GM23338 (cell line): ENCODE measurements at regions not wholly inside any gene's neighbourhood (a gene's known extent, or its start where the extent isn't known, plus 50 kb on each side); places are given as distances from the start of the nearest gene placed in this dataset.

ENCODE experiments used
- ATAC-seq: fragments of 200-7000 bp; cut with Tn5 transposase; 3 replicates; pipeline ENCODE4 v1.9.1; 2020
- DNase-seq: peaks from one replicate; pipeline ENCODE4 v3.0.0-alpha.2; 2015; ENCODE audit warnings: low spot score
- H2AFZ ChIP-seq: fragments of 200-600 bp; sonication (generic); 2 replicates; pipeline ENCODE4 v1.8.0; 2016; ENCODE audit warnings: antibody characterized with exemption, mild to moderate bottlenecking, moderate library complexity
- H3F3A ChIP-seq: fragments of 200-600 bp; sonication (generic); replicated peaks from 2 replicates; pipeline ENCODE4 v1.8.0; 2017; ENCODE audit warnings: antibody characterized with exemption, mixed run types, low read depth
- H3K27ac ChIP-seq: fragments of 200-600 bp; sonication (generic); 2 replicates; pipeline ENCODE4 v1.6.1; 2016; ENCODE audit warnings: low read depth
- H3K27me3 ChIP-seq: fragments of 200-600 bp; sonication (generic); 2 replicates; pipeline ENCODE4 v1.8.0; 2016; ENCODE audit warnings: mild to moderate bottlenecking, mixed run types, moderate library complexity; ENCODE audit not compliant: insufficient read depth
- H3K36me3 ChIP-seq: fragments of 200-600 bp; sonication (generic); 2 replicates; pipeline ENCODE4 v1.8.0; 2016; ENCODE audit warnings: mild to moderate bottlenecking; ENCODE audit not compliant: insufficient read depth
- H3K4me1 ChIP-seq: fragments of 200-600 bp; sonication (generic); 2 replicates; pipeline ENCODE4 v1.8.0; 2016; ENCODE audit warnings: mild to moderate bottlenecking, moderate library complexity; ENCODE audit not compliant: insufficient read depth
- H3K4me2 ChIP-seq: fragments of 200-600 bp; sonication (generic); 2 replicates; pipeline ENCODE4 v1.7.1; 2017; ENCODE audit warnings: mixed run types
- H3K4me3 ChIP-seq: fragments of 200-600 bp; sonication (generic); 2 replicates; pipeline ENCODE4 v1.6.1; 2016; ENCODE audit warnings: mixed run types
- H3K79me2 ChIP-seq: fragments of 200-600 bp; sonication (generic); replicated peaks from 2 replicates; pipeline ENCODE4 v1.8.0; 2017; ENCODE audit warnings: mild to moderate bottlenecking; ENCODE audit not compliant: insufficient read depth
- H3K9me2 ChIP-seq: fragments of 200-600 bp; sonication (generic); 2 replicates; pipeline ENCODE4 v1.8.0; 2017; ENCODE audit not compliant: insufficient read depth
- H4K20me1 ChIP-seq: fragments of 200-600 bp; sonication (generic); replicated peaks from 2 replicates; pipeline ENCODE4 v1.8.0; 2017; ENCODE audit warnings: mild to moderate bottlenecking; ENCODE audit not compliant: insufficient read depth
- H3K27ac Mint-ChIP-seq: 2 replicates; pipeline ENCODE4 v1.8.0; 2020; ENCODE audit warnings: inconsistent platforms, mild to moderate bottlenecking, moderate library complexity, mixed read lengths
- H3K27me3 Mint-ChIP-seq: 3 replicates; pipeline ENCODE4 v1.8.0; 2022; ENCODE audit warnings: low read depth, mild to moderate bottlenecking, moderate library complexity, mixed read lengths, inconsistent platforms; ENCODE audit not compliant: insufficient read depth, poor library complexity
- H3K36me3 Mint-ChIP-seq: 3 replicates; pipeline ENCODE4 v1.8.0; 2021; ENCODE audit warnings: low read depth, mild to moderate bottlenecking, inconsistent platforms, moderate library complexity, mixed read lengths
- H3K4me1 Mint-ChIP-seq: 3 replicates; pipeline ENCODE4 v1.8.0; 2020; ENCODE audit warnings: mild to moderate bottlenecking, inconsistent platforms, mixed read lengths
- H3K4me3 Mint-ChIP-seq: 3 replicates; pipeline ENCODE4 v1.8.0; 2021; ENCODE audit warnings: moderate library complexity, mild to moderate bottlenecking, inconsistent platforms, mixed read lengths
- H3K9me3 Mint-ChIP-seq: 3 replicates; pipeline ENCODE4 v1.8.0; 2020; ENCODE audit warnings: moderate library complexity, mild to moderate bottlenecking, inconsistent platforms, mixed read lengths
- EZH2 ChIP-seq: fragments of 200-600 bp; sonication (generic); IDR thresholded peaks from one replicate; pipeline ENCODE4 v1.8.0; 2017; ENCODE audit warnings: antibody characterized with exemption, mild to moderate bottlenecking, low read depth; ENCODE audit not compliant: unreplicated experiment
- JUNB ChIP-seq: IDR thresholded peaks from one replicate; pipeline ENCODE4 v1.6.1; 2016; ENCODE audit warnings: antibody characterized with exemption; ENCODE audit not compliant: unreplicated experiment
- NANOG ChIP-seq: IDR thresholded peaks from 2 replicates; pipeline ENCODE4 v1.6.1; 2016; ENCODE audit warnings: antibody characterized with exemption, borderline replicate concordance
- POLR2AphosphoS5 ChIP-seq: IDR thresholded peaks from 2 replicates; pipeline ENCODE4 v1.6.1; 2016; ENCODE audit warnings: antibody characterized with exemption, low read depth
- ZNF114 ChIP-seq: fragments of 250-450 bp; sonication (Bioruptor Pico); IDR thresholded peaks from 2 replicates; pipeline ENCODE4 v1.5.0; 2020; ENCODE audit warnings: mild to moderate bottlenecking, moderate library complexity
- ZNF331 ChIP-seq: fragments of 250-450 bp; sonication (Bioruptor Pico); IDR thresholded peaks from 2 replicates; pipeline ENCODE4 v1.5.0; 2020; ENCODE audit warnings: low read depth, mild to moderate bottlenecking, moderate library complexity
- TF ChIP-seq, protein P1 (sequence below): fragments of 250-450 bp; sonication (Bioruptor Pico); IDR thresholded peaks from 2 replicates; pipeline ENCODE4 v1.5.0; 2020; ENCODE audit warnings: mild to moderate bottlenecking, moderate library complexity

DNA sequence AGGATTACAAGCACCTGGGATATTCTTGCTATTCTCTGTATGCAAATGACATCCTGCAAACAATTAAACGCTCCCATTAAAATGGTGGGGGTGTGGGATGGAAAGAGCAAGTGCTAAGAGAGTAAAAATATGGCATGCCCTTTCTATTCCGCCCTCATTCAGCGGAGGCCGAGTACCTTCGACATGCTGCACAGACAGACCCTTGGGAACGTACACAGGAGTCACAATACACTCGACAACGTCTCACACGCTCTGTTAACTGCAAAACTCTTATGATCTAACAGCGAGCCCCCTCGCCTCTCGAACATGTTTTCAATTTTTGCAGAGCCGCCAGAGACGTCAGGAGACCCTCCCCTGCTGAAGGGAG is 322.2 kb downstream of the CEMIP2 start:
- Histone ChIP-seq H3K4me1 (peaks cover 51% of the 10 kb centered on the region), H3K27ac (no peak overlapping the region), H3K27me3 (no peaks in the 10 kb centered on the region), H3K36me3 (peaks cover 1% of the 10 kb centered on the region; the same call in 1 of the 2 replicates), H3K9me2 (no peaks in the 10 kb centered on the region), H4K20me1 (no peaks in the 10 kb centered on the region), H2AFZ (peak overlapping the region; percentile 60; the same call in 1 of the 2 replicates), H3K4me3 (peak overlapping the region; percentile 66), H3K4me2 (peak overlapping the region; percentile 86), H3F3A (peaks cover 4% of the 10 kb centered on the region; the same call in 1 of the 2 replicates), H3K79me2 (0 out of 2 replicates have a peak, but pooled peaks cover 3% of the 10 kb centered on the region)
- Mint-ChIP-seq H3K4me1 (peaks cover 36% of the 10 kb centered on the region), H3K27ac (no peak overlapping the region), H3K36me3 (no peaks in the 10 kb centered on the region; the same call in 2 of the 3 replicates), H3K27me3 (peaks cover 6% of the 10 kb centered on the region), H3K9me3 (peaks cover 3% of the 10 kb centered on the region), H3K4me3 (peak overlapping the region; percentile 86)
- no peak for TF ChIP-seq JUNB
- no peak for TF ChIP-seq POLR2AphosphoS5
- TF ChIP-seq, protein P1, sequence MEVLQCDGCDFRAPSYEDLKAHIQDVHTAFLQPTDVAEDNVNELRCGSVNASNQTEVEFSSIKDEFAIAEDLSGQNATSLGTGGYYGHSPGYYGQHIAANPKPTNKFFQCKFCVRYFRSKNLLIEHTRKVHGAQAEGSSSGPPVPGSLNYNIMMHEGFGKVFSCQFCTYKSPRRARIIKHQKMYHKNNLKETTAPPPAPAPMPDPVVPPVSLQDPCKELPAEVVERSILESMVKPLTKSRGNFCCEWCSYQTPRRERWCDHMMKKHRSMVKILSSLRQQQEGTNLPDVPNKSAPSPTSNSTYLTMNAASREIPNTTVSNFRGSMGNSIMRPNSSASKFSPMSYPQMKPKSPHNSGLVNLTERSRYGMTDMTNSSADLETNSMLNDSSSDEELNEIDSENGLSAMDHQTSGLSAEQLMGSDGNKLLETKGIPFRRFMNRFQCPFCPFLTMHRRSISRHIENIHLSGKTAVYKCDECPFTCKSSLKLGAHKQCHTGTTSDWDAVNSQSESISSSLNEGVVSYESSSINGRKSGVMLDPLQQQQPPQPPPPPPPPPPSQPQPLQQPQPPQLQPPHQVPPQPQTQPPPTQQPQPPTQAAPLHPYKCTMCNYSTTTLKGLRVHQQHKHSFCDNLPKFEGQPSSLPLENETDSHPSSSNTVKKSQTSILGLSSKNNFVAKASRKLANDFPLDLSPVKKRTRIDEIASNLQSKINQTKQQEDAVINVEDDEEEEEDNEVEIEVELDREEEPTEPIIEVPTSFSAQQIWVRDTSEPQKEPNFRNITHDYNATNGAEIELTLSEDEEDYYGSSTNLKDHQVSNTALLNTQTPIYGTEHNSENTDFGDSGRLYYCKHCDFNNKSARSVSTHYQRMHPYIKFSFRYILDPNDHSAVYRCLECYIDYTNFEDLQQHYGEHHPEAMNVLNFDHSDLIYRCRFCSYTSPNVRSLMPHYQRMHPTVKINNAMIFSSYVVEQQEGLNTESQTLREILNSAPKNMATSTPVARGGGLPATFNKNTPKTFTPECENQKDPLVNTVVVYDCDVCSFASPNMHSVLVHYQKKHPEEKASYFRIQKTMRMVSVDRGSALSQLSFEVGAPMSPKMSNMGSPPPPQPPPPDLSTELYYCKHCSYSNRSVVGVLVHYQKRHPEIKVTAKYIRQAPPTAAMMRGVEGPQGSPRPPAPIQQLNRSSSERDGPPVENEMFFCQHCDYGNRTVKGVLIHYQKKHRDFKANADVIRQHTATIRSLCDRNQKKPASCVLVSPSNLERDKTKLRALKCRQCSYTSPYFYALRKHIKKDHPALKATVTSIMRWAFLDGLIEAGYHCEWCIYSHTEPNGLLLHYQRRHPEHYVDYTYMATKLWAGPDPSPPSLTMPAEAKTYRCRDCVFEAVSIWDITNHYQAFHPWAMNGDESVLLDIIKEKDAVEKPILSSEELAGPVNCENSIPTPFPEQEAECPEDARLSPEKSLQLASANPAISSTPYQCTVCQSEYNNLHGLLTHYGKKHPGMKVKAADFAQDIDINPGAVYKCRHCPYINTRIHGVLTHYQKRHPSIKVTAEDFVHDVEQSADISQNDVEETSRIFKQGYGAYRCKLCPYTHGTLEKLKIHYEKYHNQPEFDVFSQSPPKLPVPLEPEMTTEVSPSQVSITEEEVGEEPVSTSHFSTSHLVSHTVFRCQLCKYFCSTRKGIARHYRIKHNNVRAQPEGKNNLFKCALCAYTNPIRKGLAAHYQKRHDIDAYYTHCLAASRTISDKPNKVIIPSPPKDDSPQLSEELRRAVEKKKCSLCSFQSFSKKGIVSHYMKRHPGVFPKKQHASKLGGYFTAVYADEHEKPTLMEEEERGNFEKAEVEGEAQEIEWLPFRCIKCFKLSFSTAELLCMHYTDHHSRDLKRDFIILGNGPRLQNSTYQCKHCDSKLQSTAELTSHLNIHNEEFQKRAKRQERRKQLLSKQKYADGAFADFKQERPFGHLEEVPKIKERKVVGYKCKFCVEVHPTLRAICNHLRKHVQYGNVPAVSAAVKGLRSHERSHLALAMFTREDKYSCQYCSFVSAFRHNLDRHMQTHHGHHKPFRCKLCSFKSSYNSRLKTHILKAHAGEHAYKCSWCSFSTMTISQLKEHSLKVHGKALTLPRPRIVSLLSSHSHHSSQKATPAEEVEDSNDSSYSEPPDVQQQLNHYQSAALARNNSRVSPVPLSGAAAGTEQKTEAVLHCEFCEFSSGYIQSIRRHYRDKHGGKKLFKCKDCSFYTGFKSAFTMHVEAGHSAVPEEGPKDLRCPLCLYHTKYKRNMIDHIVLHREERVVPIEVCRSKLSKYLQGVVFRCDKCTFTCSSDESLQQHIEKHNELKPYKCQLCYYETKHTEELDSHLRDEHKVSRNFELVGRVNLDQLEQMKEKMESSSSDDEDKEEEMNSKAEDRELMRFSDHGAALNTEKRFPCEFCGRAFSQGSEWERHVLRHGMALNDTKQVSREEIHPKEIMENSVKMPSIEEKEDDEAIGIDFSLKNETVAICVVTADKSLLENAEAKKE (CRISPR knock-in tag): no peak
- no peak for TF ChIP-seq EZH2
- DNase-seq (no peak), ATAC-seq (peak; percentile 23)

DNA sequence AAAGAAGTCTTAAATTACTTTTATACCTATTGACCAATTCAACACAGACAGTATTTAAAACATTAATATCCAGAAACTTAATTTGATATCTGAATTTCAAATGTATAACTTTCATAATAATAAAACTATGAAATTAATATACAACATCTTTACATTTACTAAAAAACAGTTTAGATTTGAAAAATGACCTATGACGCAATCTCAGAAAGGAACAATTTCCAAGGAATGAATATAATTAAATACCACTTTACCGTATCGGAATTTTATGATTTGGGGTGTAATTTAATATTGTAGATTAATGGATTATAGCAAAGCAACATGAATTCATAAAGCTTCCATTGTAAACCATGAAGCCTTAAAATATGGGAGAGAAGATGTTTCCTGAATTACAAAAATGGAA is 321.5 kb upstream of the TRPM3 start:
- Histone ChIP-seq H3K4me1 (peaks cover 48% of the 10 kb centered on the region), H4K20me1 (no peaks in the 10 kb centered on the region), H3K36me3 (no peaks in the 10 kb centered on the region), H3K9me2 (no peaks in the 10 kb centered on the region), H3K79me2 (0 out of 2 replicates have a peak, but pooled peaks cover 3% of the 10 kb centered on the region), H2AFZ (no peak overlapping the region), H3K27me3 (no peaks in the 10 kb centered on the region), H3K4me3 (no peak overlapping the region), H3K4me2 (no peak overlapping the region), H3K27ac (no peak overlapping the region), H3F3A (peaks cover 4% of the 10 kb centered on the region; the same call in 1 of the 2 replicates)
- peaks cover 6% of the 10 kb centered on the region for H3K27me3 Mint-ChIP-seq
- DNase-seq: no peak
- peaks cover 33% of the 10 kb centered on the region for H3K4me1 Mint-ChIP-seq
- ATAC-seq: no peak
- no peaks in the 10 kb centered on the region for H3K36me3 Mint-ChIP-seq
- no peaks in the 10 kb centered on the region for H3K9me3 Mint-ChIP-seq
- H3K4me3 Mint-ChIP-seq: no peak overlapping the region
- H3K27ac Mint-ChIP-seq: no peak overlapping the region
- no peak for TF ChIP-seq ZNF331 (CRISPR knock-in tag)
- TF ChIP-seq NANOG: no peak
- TF ChIP-seq ZNF114 (CRISPR knock-in tag): no peak
- TF ChIP-seq, protein P1 (CRISPR knock-in tag): no peak
